Astrocyte (in vitro differentiated cells and primary cell): ENCODE measurements at regions not wholly inside any gene's neighbourhood (a gene's known extent, or its start where the extent isn't known, plus 50 kb on each side); places are given as distances from the start of the nearest gene placed in this dataset.

ENCODE experiments used
- DNase-seq: peaks from one replicate; pipeline ENCODE4 v3.0.0-alpha.2; 2010; ENCODE audit warnings: low read depth
- FAIRE-seq: peaks from 2 replicates; lab custom pipeline; 2011; peaks lifted over from hg19 to GRCh38; lab: Jason Lieb, UNC
- H2AFZ ChIP-seq: 2 replicates; pipeline ENCODE4 v1.6.0; 2012; ENCODE audit warnings: low read depth, low read length, inconsistent platforms
- H3K27ac ChIP-seq: 2 replicates; pipeline ENCODE4 v1.5.1; 2011; ENCODE audit warnings: low read depth, low read length, inconsistent platforms
- H3K27me3 ChIP-seq: 2 replicates; pipeline ENCODE4 v1.6.0; 2011; ENCODE audit warnings: low read length, inconsistent platforms; ENCODE audit not compliant: insufficient read depth
- H3K36me3 ChIP-seq: 2 replicates; pipeline ENCODE4 v1.5.1; 2011; ENCODE audit warnings: low read length, inconsistent platforms; ENCODE audit not compliant: insufficient read depth
- H3K4me1 ChIP-seq: 2 replicates; pipeline ENCODE4 v1.5.1; 2011; ENCODE audit warnings: low read length, inconsistent platforms; ENCODE audit not compliant: insufficient read depth
- H3K4me2 ChIP-seq: 2 replicates; pipeline ENCODE4 v1.6.0; 2012; ENCODE audit warnings: low read length, inconsistent platforms
- H3K4me3 ChIP-seq: 2 replicates; pipeline ENCODE4 v1.5.1; 2011; ENCODE audit warnings: low read depth, mild to moderate bottlenecking, low read length, inconsistent platforms; ENCODE audit not compliant: insufficient read depth
- H3K79me2 ChIP-seq: 2 replicates; pipeline ENCODE4 v1.6.0; 2012; ENCODE audit warnings: mild to moderate bottlenecking, low read length, inconsistent platforms; ENCODE audit not compliant: insufficient read depth
- H3K9ac ChIP-seq: 2 replicates; pipeline ENCODE4 v1.6.0; 2012; ENCODE audit warnings: mild to moderate bottlenecking, low read length, inconsistent platforms
- H3K9me3 ChIP-seq: 2 replicates; pipeline ENCODE4 v1.5.1; 2012; ENCODE audit warnings: low read depth, mild to moderate bottlenecking, low read length, inconsistent platforms; ENCODE audit not compliant: insufficient read depth
- H4K20me1 ChIP-seq: 2 replicates; pipeline ENCODE4 v1.6.0; 2012; ENCODE audit warnings: low read length, inconsistent platforms; ENCODE audit not compliant: insufficient read depth
- H3K27ac Mint-ChIP-seq: one replicate; pipeline ENCODE4 v1.8.0; 2021; ENCODE audit warnings: mild to moderate bottlenecking, mixed read lengths; ENCODE audit not compliant: unreplicated experiment
- H3K27me3 Mint-ChIP-seq: one replicate; pipeline ENCODE4 v1.8.0; 2021; ENCODE audit warnings: low read depth, mixed read lengths; ENCODE audit not compliant: unreplicated experiment
- H3K36me3 Mint-ChIP-seq: one replicate; pipeline ENCODE4 v1.8.0; 2021; ENCODE audit warnings: low read depth, mixed read lengths; ENCODE audit not compliant: unreplicated experiment
- H3K4me1 Mint-ChIP-seq: one replicate; pipeline ENCODE4 v1.8.0; 2021; ENCODE audit warnings: low read depth, mixed read lengths; ENCODE audit not compliant: unreplicated experiment
- H3K4me3 Mint-ChIP-seq: one replicate; pipeline ENCODE4 v1.8.0; 2021; ENCODE audit warnings: mild to moderate bottlenecking, moderate library complexity, mixed read lengths; ENCODE audit not compliant: unreplicated experiment
- H3K9me3 Mint-ChIP-seq: one replicate; pipeline ENCODE4 v1.8.0; 2021; ENCODE audit warnings: mild to moderate bottlenecking, mixed read lengths; ENCODE audit not compliant: unreplicated experiment
- CTCF ChIP-seq: IDR thresholded peaks from 2 replicates; pipeline ENCODE4 v1.5.1; 2011; ENCODE audit warnings: low read depth, mild to moderate bottlenecking, inconsistent platforms, low read length, moderate library complexity; ENCODE audit not compliant: insufficient read depth
- EZH2 ChIP-seq: IDR thresholded peaks from 2 replicates; pipeline ENCODE4 v1.6.1; 2012; ENCODE audit warnings: mild to moderate bottlenecking, low read length, inconsistent platforms; ENCODE audit not compliant: insufficient read depth

GRCh38 chr22:49514641-49515040 lies 313.0 kb downstream of the BRD1 start:
- no peak overlapping the region for H3K4me2 ChIP-seq
- Mint-ChIP-seq H3K36me3 (no peaks in the 10 kb centered on the region), H3K4me3 (no peak overlapping the region), H3K27me3 (peaks cover 20% of the 10 kb centered on the region), H3K27ac (no peak overlapping the region), H3K9me3 (peaks cover 4% of the 10 kb centered on the region), H3K4me1 (no peaks in the 10 kb centered on the region)
- H3K4me3 ChIP-seq = no peak overlapping the region
- H3K9me3 ChIP-seq = no peaks in the 10 kb centered on the region
- no peak overlapping the region for H2AFZ ChIP-seq
- no peak overlapping the region for H3K9ac ChIP-seq
- no peaks in the 10 kb centered on the region for H3K4me1 ChIP-seq
- no peaks in the 10 kb centered on the region for H3K36me3 ChIP-seq
- no peak overlapping the region for H3K27ac ChIP-seq
- DNase-seq (no peak), FAIRE-seq (no peak)
- peaks cover 2% of the 10 kb centered on the region for H3K27me3 ChIP-seq
- TF ChIP-seq EZH2 (no peak), CTCF (no peak)
- no peaks in the 10 kb centered on the region for H4K20me1 ChIP-seq
- no peaks in the 10 kb centered on the region for H3K79me2 ChIP-seq

- Mint-ChIP-seq H3K9me3 (peaks cover 4% of the 10 kb centered on the region), H3K4me1 (no peaks in the 10 kb centered on the region), H3K27ac (no peak overlapping the region), H3K27me3 (peaks cover 18% of the 10 kb centered on the region), H3K36me3 (no peaks in the 10 kb centered on the region), H3K4me3 (no peak overlapping the region)
- Histone ChIP-seq H3K4me1 (no peaks in the 10 kb centered on the region), H3K36me3 (no peaks in the 10 kb centered on the region), H2AFZ (no peak overlapping the region), H3K27me3 (peaks cover 2% of the 10 kb centered on the region), H3K4me2 (no peak overlapping the region), H3K27ac (no peak overlapping the region), H4K20me1 (no peaks in the 10 kb centered on the region), H3K9me3 (no peaks in the 10 kb centered on the region), H3K4me3 (no peak overlapping the region), H3K79me2 (no peaks in the 10 kb centered on the region), H3K9ac (no peak overlapping the region)
- no peak for DNase-seq
- no peak for FAIRE-seq
- TF ChIP-seq CTCF (no peak), EZH2 (no peak)
Observed at GRCh38 chr22:49514211-49514610, 313.5 kb downstream of the BRD1 start.

- H3K9me3 ChIP-seq = no peaks in the 10 kb centered on the region
- H3K4me3 Mint-ChIP-seq = no peak overlapping the region
- no peak overlapping the region for H3K27ac Mint-ChIP-seq
- no peak for DNase-seq
- H4K20me1 ChIP-seq = no peaks in the 10 kb centered on the region
- no peaks in the 10 kb centered on the region for H3K36me3 Mint-ChIP-seq
- no peak overlapping the region for H3K4me2 ChIP-seq
- no peaks in the 10 kb centered on the region for H3K4me1 ChIP-seq
- no peak overlapping the region for H3K4me3 ChIP-seq
- no peak overlapping the region for H2AFZ ChIP-seq
- TF ChIP-seq CTCF (no peak), EZH2 (no peak)
- no peak for FAIRE-seq
- no peak overlapping the region for H3K9ac ChIP-seq
- no peaks in the 10 kb centered on the region for H3K4me1 Mint-ChIP-seq
- H3K27me3 Mint-ChIP-seq = peaks cover 14% of the 10 kb centered on the region
- no peaks in the 10 kb centered on the region for H3K36me3 ChIP-seq
- peaks cover 2% of the 10 kb centered on the region for H3K27me3 ChIP-seq
- H3K79me2 ChIP-seq = no peaks in the 10 kb centered on the region
- no peak overlapping the region for H3K27ac ChIP-seq
- peaks cover 4% of the 10 kb centered on the region for H3K9me3 Mint-ChIP-seq
Observed at GRCh38 chr22:49513358-49513851, 314.3 kb downstream of the BRD1 start.
